ENCODE measurements at regions not wholly inside any gene's neighbourhood (a gene's known extent, or its start where the extent isn't known, plus 50 kb on each side); places are given as distances from the start of the nearest gene placed in this dataset.

GRCh38 chrX:115413246-115413878, 123.8 kb downstream of the LUZP4 start:
- TF ChIP-seq POLR2AphosphoS5 (IDR thresholded peaks at IDR 0.05; ENCODE audit: low read depth, low read length), result no peak
- TF ChIP-seq POLR2A (IDR thresholded peaks at IDR 0.05; ENCODE audit: low read depth, low read length), result no peak
- TF ChIP-seq POU2F2 (IDR thresholded peaks at IDR 0.05; ENCODE audit: low read depth, low read length), result no peak
- TF ChIP-seq TAF1 (IDR thresholded peaks at IDR 0.05; ENCODE audit: low read depth, low read length), result no peak
- TF ChIP-seq PAX5 (IDR thresholded peaks at IDR 0.05; ENCODE audit: insufficient read depth, low read length, severe bottlenecking), result no peak
- TF ChIP-seq SPI1 (IDR thresholded peaks at IDR 0.05; ENCODE audit: low read depth, low read length), result no peak

All from GM12891 (cell line).